Peyer's patch (tissue), 4 donors: ENCODE measurements at regions not wholly inside any gene's neighbourhood (a gene's known extent, or its start where the extent isn't known, plus 50 kb on each side); places are given as distances from the start of the nearest gene placed in this dataset.

Experiments
- DNase-seq, 3 donors: peaks; one replicate each; pipeline ENCODE4 v3.0.0-alpha.2; 2017 to 2019
- H3K27ac ChIP-seq, 4 donors: fragments of 200-600 bp; sonication (generic); one replicate each; pipeline ENCODE4 v1.5.1; 2016 to 2019
- H3K27me3 ChIP-seq, 2 donors: fragments of 200-600 bp; sonication (generic); one replicate each; pipeline ENCODE4 v1.5.1; 2019
- H3K36me3 ChIP-seq, 3 donors: fragments of 200-600 bp; sonication (generic); one replicate each; pipeline ENCODE4 v1.5.1; 2016 to 2019
- H3K4me1 ChIP-seq, 4 donors: fragments of 200-600 bp; sonication (generic); one replicate each; pipeline ENCODE4 v1.5.1; 2016 to 2019
- H3K4me3 ChIP-seq, 4 donors: fragments of 200-600 bp; sonication (generic); 1 replicate in 3 of 4; 2 replicates in 1 of 4; pipeline ENCODE4 v1.5.1; 2016 to 2019; ENCODE audit warnings: mild to moderate bottlenecking in 1 of 4
- H3K9me3 ChIP-seq, 4 donors: fragments of 200-600 bp; sonication (generic); one replicate each; pipeline ENCODE4 v1.5.1; 2016 to 2019; ENCODE audit warnings: mild to moderate bottlenecking in 1 of 4
- CTCF ChIP-seq, 6 experiments: fragments of 450-650 bp in 4 of 6; fragments of 200-600 bp in 2 of 6; sonication (generic) in 1 of 6; IDR thresholded peaks; one replicate each; pipeline ENCODE4 v1.5.1; 2017 to 2019; ENCODE audit warnings: antibody characterized with exemption in 6 of 6, mild to moderate bottlenecking in 3 of 6, moderate library complexity in 1 of 6
- POLR2A ChIP-seq, 2 donors: fragments of 450-650 bp; IDR thresholded peaks; one replicate each; pipeline ENCODE4 v1.5.1; 2017; ENCODE audit warnings: antibody characterized with exemption in 2 of 2, mild to moderate bottlenecking in 2 of 2, moderate library complexity in 2 of 2

- H3K36me3 ChIP-seq, result no peaks in the 10 kb centered on the region
- H3K27ac ChIP-seq, result no peak overlapping the region
- no peak overlapping the region for H3K4me3 ChIP-seq
- H3K9me3 ChIP-seq, result no peaks in the 10 kb centered on the region
- H3K27me3 ChIP-seq, result no peaks in the 10 kb centered on the region
- no peak for DNase-seq
- no peaks in the 10 kb centered on the region for H3K4me1 ChIP-seq
- TF ChIP-seq POLR2A (IDR thresholded peaks at IDR 0.05) (no peak), CTCF (IDR thresholded peaks at IDR 0.05) (no peak)
Measured at GRCh38 chr11:39462506-39462905, 1996.9 kb downstream of the LRRC4C start.

GRCh38 chr11:39461066-39461465 is 1998.4 kb downstream of the LRRC4C start:
- Histone ChIP-seq H3K9me3 (no peaks in the 10 kb centered on the region), H3K27me3 (no peaks in the 10 kb centered on the region), H3K4me1 (no peaks in the 10 kb centered on the region), H3K4me3 (no peak overlapping the region), H3K36me3 (no peaks in the 10 kb centered on the region), H3K27ac (no peak overlapping the region)
- no peak for DNase-seq
- no peak for TF ChIP-seq CTCF (IDR thresholded peaks at IDR 0.05)

GRCh38 chr11:39459606-39460005 is 1999.8 kb downstream of the LRRC4C start:
- Histone ChIP-seq H3K4me1 (no peaks in the 10 kb centered on the region), H3K36me3 (no peaks in the 10 kb centered on the region), H3K4me3 (no peak overlapping the region), H3K27ac (no peak overlapping the region), H3K9me3 (no peaks in the 10 kb centered on the region), H3K27me3 (no peaks in the 10 kb centered on the region)
- TF ChIP-seq CTCF (IDR thresholded peaks at IDR 0.05), result no peak
- TF ChIP-seq POLR2A (IDR thresholded peaks at IDR 0.05), result no peak
- no peak for DNase-seq

- H3K4me3 ChIP-seq, result no peak overlapping the region
- no peaks in the 10 kb centered on the region for H3K9me3 ChIP-seq
- H3K27ac ChIP-seq, result no peak overlapping the region
- DNase-seq, result no peak
- H3K27me3 ChIP-seq, result no peaks in the 10 kb centered on the region
- H3K36me3 ChIP-seq, result no peaks in the 10 kb centered on the region
- TF ChIP-seq POLR2A (IDR thresholded peaks at IDR 0.05), result no peak
- TF ChIP-seq CTCF (IDR thresholded peaks at IDR 0.05), result no peak
- H3K4me1 ChIP-seq, result no peaks in the 10 kb centered on the region
Measured at GRCh38 chr11:39458481-39458880, 2001.0 kb downstream of the LRRC4C start.

GRCh38 chr11:39443424-39444022 is 2015.9 kb downstream of the LRRC4C start:
- no peaks in the 10 kb centered on the region for H3K4me1 ChIP-seq
- H3K4me3 ChIP-seq, result no peak overlapping the region
- no peak overlapping the region for H3K27ac ChIP-seq
- H3K27me3 ChIP-seq, result no peaks in the 10 kb centered on the region
- no peak for TF ChIP-seq POLR2A (IDR thresholded peaks at IDR 0.05)
- DNase-seq, result no peak
- no peaks in the 10 kb centered on the region for H3K9me3 ChIP-seq
- H3K36me3 ChIP-seq, result no peaks in the 10 kb centered on the region

GRCh38 chr11:39442177-39442576 is 2017.3 kb downstream of the LRRC4C start:
- no peak for TF ChIP-seq CTCF (IDR thresholded peaks at IDR 0.05)
- no peaks in the 10 kb centered on the region for H3K36me3 ChIP-seq
- DNase-seq, result no peak
- no peaks in the 10 kb centered on the region for H3K4me1 ChIP-seq
- no peak overlapping the region for H3K4me3 ChIP-seq
- no peaks in the 10 kb centered on the region for H3K27me3 ChIP-seq
- no peak overlapping the region for H3K27ac ChIP-seq
- H3K9me3 ChIP-seq, result no peaks in the 10 kb centered on the region
